NCI-H1436 treated with DMSO at 0.1 percent for 48 hours (cell line): ENCODE measurements at regions not wholly inside any gene's neighbourhood (a gene's known extent, or its start where the extent isn't known, plus 50 kb on each side); places are given as distances from the start of the nearest gene placed in this dataset.
"Not testable (repeated sequence)": the region's sequence is repeated elsewhere in the genome, so short reads cannot be mapped to it uniquely, and the experiment has no call there.

Source experiments
- DNase-seq: peaks from one replicate; lab custom pipeline; 2025; lab: John Stamatoyannopoulos, UW

GRCh38 chr3:162641907-162642306 lies 1145.3 kb downstream of the OTOL1 start:
- no peak for DNase-seq

- DNase-seq, result no peak
These were observed 1146.6 kb downstream of the OTOL1 start for GRCh38 chr3:162643245-162643644.

GRCh38 chr3:162647321-162647720 lies 1150.7 kb downstream of the OTOL1 start:
- DNase-seq, result no peak

- no peak for DNase-seq
These were observed 1161.4 kb downstream of the OTOL1 start for GRCh38 chr3:162658003-162658402.

GRCh38 chr3:162665684-162666391 lies 1169.2 kb downstream of the OTOL1 start:
- no peak for DNase-seq

- no peak for DNase-seq
These were observed 1170.2 kb downstream of the OTOL1 start for GRCh38 chr3:162666835-162667234.

GRCh38 chr3:162670181-162670580 lies 1173.6 kb downstream of the OTOL1 start:
- DNase-seq, result peak; percentile 72

- no peak for DNase-seq
These were observed 1180.9 kb downstream of the OTOL1 start for GRCh38 chr3:162677475-162677874.

- no peak for DNase-seq
These were observed 1182.3 kb downstream of the OTOL1 start for GRCh38 chr3:162678941-162679340.

- no peak for DNase-seq
These were observed 1187.7 kb downstream of the OTOL1 start for GRCh38 chr3:162684260-162684659.

- DNase-seq, result no peak
These were observed 1202.7 kb downstream of the OTOL1 start for GRCh38 chr3:162699291-162699690.

- no peak for DNase-seq
These were observed 1204.6 kb downstream of the OTOL1 start for GRCh38 chr3:162701211-162701610.

GRCh38 chr3:162702768-162703385 lies 1206.3 kb downstream of the OTOL1 start:
- DNase-seq, result no peak

GRCh38 chr3:162704238-162704637 lies 1207.6 kb downstream of the OTOL1 start:
- DNase-seq, result no peak

- DNase-seq, result no peak
These were observed 1208.3 kb downstream of the OTOL1 start for GRCh38 chr3:162704799-162705385.

GRCh38 chr3:162708394-162708793 lies 1211.8 kb downstream of the OTOL1 start:
- not testable (repeated sequence) for DNase-seq

- DNase-seq, result not testable (repeated sequence)
These were observed 1212.5 kb downstream of the OTOL1 start for GRCh38 chr3:162708942-162709706.

GRCh38 chr3:162710332-162711112 lies 1213.9 kb downstream of the OTOL1 start:
- DNase-seq, result no peak

- not testable (repeated sequence) for DNase-seq
These were observed 1220.5 kb downstream of the OTOL1 start for GRCh38 chr3:162717074-162717473.

GRCh38 chr3:162718697-162719096 lies 1222.1 kb downstream of the OTOL1 start:
- no peak for DNase-seq

GRCh38 chr3:162719684-162720341 lies 1223.2 kb downstream of the OTOL1 start:
- DNase-seq, result no peak
